Esophagus (tissue), 2 donors: ENCODE measurements at regions not wholly inside any gene's neighbourhood (a gene's known extent, or its start where the extent isn't known, plus 50 kb on each side); places are given as distances from the start of the nearest gene placed in this dataset.
"Not testable (repeated sequence)": the region's sequence is repeated elsewhere in the genome, so short reads cannot be mapped to it uniquely, and the experiment has no call there.

Source experiments
- H3K27ac ChIP-seq, 2 donors: one replicate each; pipeline ENCODE4 v1.5.1; 2013; ENCODE audit warnings: low read depth in 2 of 2, mild to moderate bottlenecking in 2 of 2, inconsistent platforms in 1 of 2, low read length in 1 of 2, moderate library complexity in 1 of 2
- H3K27me3 ChIP-seq, 2 donors: one replicate each; pipeline ENCODE4 v1.6.1; 2013; ENCODE audit warnings: low read length in 2 of 2, control low read depth in 1 of 2, mild to moderate bottlenecking in 1 of 2; ENCODE audit not compliant: insufficient read depth in 2 of 2, control insufficient read depth in 1 of 2
- H3K36me3 ChIP-seq, 2 donors: one replicate each; pipeline ENCODE4 v1.6.1; 2013; ENCODE audit warnings: low read length in 1 of 2; ENCODE audit not compliant: control insufficient read depth in 2 of 2, insufficient read depth in 2 of 2
- H3K4me1 ChIP-seq, 2 donors: one replicate each; pipeline ENCODE4 v1.6.1; 2013; ENCODE audit warnings: low read length in 1 of 2; ENCODE audit not compliant: control insufficient read depth in 2 of 2, insufficient read depth in 2 of 2
- H3K4me3 ChIP-seq, 2 donors: one replicate each; pipeline ENCODE4 v1.5.1; 2013; ENCODE audit warnings: low read length in 2 of 2, mild to moderate bottlenecking in 2 of 2, low read depth in 1 of 2, moderate library complexity in 1 of 2
- H3K9me3 ChIP-seq, 2 donors: one replicate each; pipeline ENCODE4 v1.6.1; 2013; ENCODE audit warnings: mild to moderate bottlenecking in 2 of 2, low read depth in 1 of 2, low read length in 1 of 2, moderate library complexity in 1 of 2; ENCODE audit not compliant: control insufficient read depth in 2 of 2, insufficient read depth in 1 of 2
- WGBS, 2 donors: extraction: QIAGEN DNeasy Blood & Tissue Kit; methylation state at CpG; one replicate each; pipeline ENCODE4 v1.1.7; 2013; 5-methylcytosine and 5-hydroxymethylcytosine counted together
- donor health status: healthy with polysubstance abuse.
- donor health status: Bipolar disorder and iron deficiency.

DNA sequence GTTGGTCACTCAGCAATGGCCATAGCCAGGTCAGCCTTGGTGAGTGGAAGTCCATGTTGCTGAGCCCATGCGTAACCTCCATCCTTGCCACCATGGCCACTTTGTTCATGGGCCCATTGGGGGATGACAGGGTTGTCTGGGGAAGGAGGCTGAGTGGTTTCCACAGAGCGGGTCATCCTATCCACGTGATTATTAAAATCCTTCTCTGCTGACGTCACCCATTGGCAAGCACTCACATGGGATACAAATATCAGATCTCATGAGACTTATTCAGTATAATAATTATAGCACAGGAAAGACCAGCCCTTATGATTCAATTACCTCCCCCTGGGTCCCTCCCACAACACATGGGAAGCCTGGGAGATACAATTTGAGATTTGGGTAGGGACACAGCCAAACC lies 534.8 kb downstream of the DIPK2A start:
- H3K27ac ChIP-seq, H3K4me3 ChIP-seq, H3K9me3 ChIP-seq, H3K36me3 ChIP-seq, H3K4me1 ChIP-seq, H3K27me3 ChIP-seq: not testable (repeated sequence)
- WGBS, 2 donors: 73 to 94% methylated on average over 4 of the region's 4 CpGs

DNA sequence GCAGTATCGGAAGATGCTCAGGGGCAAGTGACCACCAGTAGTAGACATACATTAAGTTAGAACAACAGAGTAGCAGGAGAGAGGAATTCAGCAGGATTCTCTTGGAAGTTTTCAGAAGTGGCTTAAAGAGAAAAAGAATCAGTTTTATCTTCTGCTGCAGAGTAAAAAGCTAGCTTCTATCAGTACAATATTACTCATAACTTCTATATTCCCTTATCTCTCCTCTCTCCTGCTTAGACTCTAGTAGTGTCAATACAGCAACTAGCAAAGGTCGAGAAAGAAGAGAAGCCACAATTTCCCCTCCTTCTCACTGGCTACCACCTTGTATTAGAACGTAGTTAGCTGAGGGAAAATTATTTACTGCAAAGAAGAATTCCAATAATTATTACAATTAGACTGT lies 539.7 kb downstream of the DIPK2A start:
- Histone ChIP-seq H3K36me3 (no peaks in the 10 kb centered on the region), H3K4me1 (no peaks in the 10 kb centered on the region), H3K4me3 (no peak overlapping the region), H3K9me3 (no peaks in the 10 kb centered on the region), H3K27ac (no peak overlapping the region), H3K27me3 (no peaks in the 10 kb centered on the region)
- WGBS, 2 donors: 65 to 75% methylated on average over 3 of the region's 3 CpGs

DNA sequence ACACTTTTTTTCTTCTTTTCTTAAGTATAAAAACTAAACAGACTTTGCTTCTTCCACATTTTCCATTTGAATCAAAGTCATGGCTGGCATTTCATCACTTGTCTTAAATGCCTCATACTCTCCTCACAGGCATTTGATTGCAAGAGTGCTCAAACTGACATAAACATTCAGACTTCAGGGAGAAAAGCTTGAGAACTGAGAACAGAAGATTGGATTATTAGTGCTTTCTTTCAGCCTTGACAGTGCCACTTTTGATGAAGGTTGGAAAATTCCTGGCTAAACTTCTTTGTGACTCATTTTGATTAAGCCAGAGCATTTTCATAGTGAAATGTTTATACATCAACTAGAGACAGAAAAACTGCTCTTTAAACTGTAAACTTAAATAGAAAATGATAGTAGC lies 544.4 kb downstream of the DIPK2A start:
- Histone ChIP-seq H3K4me3 (no peak overlapping the region), H3K4me1 (no peaks in the 10 kb centered on the region), H3K27me3 (no peaks in the 10 kb centered on the region), H3K27ac (no peak overlapping the region), H3K9me3 (no peaks in the 10 kb centered on the region), H3K36me3 (no peaks in the 10 kb centered on the region)

DNA sequence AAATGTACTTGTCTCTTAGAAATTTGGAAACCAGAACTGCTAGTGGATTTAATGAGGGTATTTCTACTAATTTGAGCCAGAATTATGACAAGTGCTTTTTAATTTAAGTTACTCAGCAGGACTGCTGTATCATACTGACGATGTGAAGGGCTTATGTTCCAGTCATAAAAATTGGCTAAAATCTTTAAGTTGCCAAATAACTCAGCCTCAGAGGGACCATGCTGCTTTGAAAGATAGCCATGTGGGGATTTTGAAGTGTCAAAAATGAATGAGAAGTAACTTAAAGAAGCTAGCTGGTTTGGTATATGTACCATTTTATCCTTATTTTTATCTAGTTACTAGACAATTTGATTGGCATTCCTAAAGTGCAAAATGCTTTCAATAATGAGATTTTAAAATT lies 545.0 kb downstream of the DIPK2A start:
- Histone ChIP-seq H3K27ac (no peak overlapping the region), H3K9me3 (no peaks in the 10 kb centered on the region), H3K27me3 (no peaks in the 10 kb centered on the region), H3K4me3 (no peak overlapping the region), H3K36me3 (no peaks in the 10 kb centered on the region), H3K4me1 (no peaks in the 10 kb centered on the region)
- WGBS, 2 donors: 60 to 70% methylated on average over 1 of the region's 1 CpG

DNA sequence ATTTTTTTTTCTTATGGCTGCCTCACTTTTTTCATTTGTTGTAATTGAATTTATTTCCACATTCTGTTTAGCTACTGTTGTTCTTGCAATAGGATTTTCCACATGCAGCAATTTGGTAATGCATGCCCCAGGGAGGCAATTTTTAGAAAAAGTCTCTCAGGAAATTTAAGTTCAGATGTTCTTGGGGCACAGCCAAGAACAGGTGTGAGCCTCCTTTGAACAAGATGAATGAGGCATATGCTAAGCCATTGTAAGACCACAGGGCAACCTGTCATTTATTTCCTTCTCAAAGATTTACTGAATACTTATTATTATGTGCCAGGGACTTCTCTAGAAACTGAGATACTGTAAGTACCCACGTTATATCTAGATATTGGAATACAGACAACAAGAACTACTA lies 549.5 kb downstream of the DIPK2A start:
- Histone ChIP-seq H3K4me1 (peaks cover 0 to 3% of the 10 kb centered on the region in 2 donors), H3K27ac (no peak overlapping the region), H3K36me3 (no peaks in the 10 kb centered on the region), H3K9me3 (no peaks in the 10 kb centered on the region), H3K4me3 (no peak overlapping the region), H3K27me3 (no peaks in the 10 kb centered on the region)
- 27 to 29% methylated on average over 1 of the region's 1 CpG for WGBS, 2 donors

DNA sequence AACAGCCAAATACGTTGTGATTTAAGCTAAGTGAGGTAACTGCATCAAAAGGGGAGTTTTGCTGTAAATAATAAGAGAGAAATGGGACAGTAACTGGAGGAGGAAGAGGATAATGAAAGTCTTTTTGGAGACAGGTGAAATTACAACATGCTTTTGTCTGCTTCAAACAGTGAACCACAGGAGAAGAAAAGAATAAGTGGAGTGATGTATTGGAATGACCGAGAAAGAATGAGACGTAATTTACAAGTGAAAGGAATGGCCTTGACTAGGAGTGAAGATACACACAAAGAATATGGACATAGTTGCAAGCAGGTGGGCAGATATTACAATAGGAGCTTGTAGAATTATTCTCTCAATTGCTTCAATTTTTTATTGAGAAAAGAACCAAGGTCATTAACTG lies 550.8 kb downstream of the DIPK2A start:
- Histone ChIP-seq H3K4me1 (peaks cover 0 to 3% of the 10 kb centered on the region in 2 donors), H3K9me3 (no peaks in the 10 kb centered on the region), H3K27me3 (no peaks in the 10 kb centered on the region), H3K36me3 (no peaks in the 10 kb centered on the region), H3K4me3 (no peak overlapping the region), H3K27ac (no peak overlapping the region)
- 77 to 83% methylated on average over 3 of the region's 3 CpGs for WGBS, 2 donors

DNA sequence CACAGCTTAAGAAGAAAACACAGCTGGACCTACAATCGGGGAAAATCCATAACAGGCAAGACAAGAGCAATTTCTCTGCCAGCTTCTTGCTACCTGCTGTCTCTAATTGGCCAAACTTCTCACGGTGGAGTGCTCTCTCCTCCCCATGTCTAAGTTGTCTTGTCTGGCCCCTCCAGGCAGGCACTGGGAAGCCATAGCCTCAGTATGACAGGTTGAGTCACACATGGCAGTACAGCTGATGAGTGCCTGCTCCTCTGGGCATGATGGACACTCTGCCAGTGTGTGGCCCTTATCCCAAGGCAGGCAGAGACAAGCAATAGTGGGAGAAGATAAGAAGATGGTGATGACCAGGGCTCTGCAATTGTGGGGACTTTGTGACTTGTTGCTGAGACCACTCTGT lies 551.8 kb downstream of the DIPK2A start:
- H3K27ac ChIP-seq: no peak overlapping the region
- WGBS, 2 donors: 50 to 57% methylated on average over 2 of the region's 2 CpGs
- no peaks in the 10 kb centered on the region for H3K9me3 ChIP-seq
- no peak overlapping the region for H3K4me3 ChIP-seq
- no peaks in the 10 kb centered on the region for H3K27me3 ChIP-seq
- H3K36me3 ChIP-seq: no peaks in the 10 kb centered on the region
- H3K4me1 ChIP-seq: peaks cover 0 to 3% of the 10 kb centered on the region in 2 donors

DNA sequence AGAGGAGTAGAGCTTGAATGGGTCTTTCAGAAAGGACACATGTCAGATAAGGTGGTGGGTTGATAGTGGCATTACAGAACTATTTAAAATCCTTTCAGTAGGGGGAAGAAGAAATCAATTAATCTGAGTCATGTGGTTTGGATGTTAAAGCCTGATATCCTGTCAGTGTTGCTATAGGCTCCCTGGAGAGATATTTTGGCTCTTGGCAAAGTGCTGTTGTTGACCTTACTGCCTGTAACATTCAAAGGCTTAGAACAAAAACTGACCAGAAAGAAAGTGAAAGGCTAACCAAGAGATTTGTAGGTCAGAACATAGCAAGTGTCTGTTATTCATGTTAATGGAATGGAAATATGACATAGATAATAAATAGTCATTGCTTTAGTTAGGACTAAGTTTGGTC lies 552.9 kb downstream of the DIPK2A start:
- no peak overlapping the region for H3K27ac ChIP-seq
- H3K36me3 ChIP-seq: no peaks in the 10 kb centered on the region
- H3K27me3 ChIP-seq: no peaks in the 10 kb centered on the region
- H3K4me3 ChIP-seq: no peak overlapping the region
- H3K9me3 ChIP-seq: no peaks in the 10 kb centered on the region
- H3K4me1 ChIP-seq: peaks cover 0 to 3% of the 10 kb centered on the region in 2 donors

DNA sequence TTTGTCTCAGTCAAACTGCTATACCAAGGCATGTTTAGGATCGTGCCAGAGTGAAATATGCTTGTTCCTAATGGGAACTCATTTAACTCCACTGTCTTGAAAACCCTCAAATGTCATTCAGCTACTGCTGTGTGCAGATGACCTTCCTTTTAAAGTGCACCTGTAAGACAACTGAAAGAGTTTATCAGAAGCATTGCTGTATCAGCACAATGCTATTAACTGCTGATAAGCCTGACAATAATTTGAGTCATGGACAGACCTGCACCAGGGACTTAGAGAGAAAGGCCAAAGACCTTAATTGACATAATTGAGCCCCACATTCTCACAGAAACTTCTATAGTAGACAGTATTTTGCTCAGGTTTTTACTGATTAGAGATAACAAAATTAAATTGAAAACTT lies 557.9 kb downstream of the DIPK2A start:
- Histone ChIP-seq H3K27ac (no peak overlapping the region), H3K4me1 (no peaks in the 10 kb centered on the region), H3K36me3 (no peaks in the 10 kb centered on the region), H3K4me3 (no peak overlapping the region), H3K9me3 (no peaks in the 10 kb centered on the region), H3K27me3 (no peaks in the 10 kb centered on the region)
- WGBS, 2 donors: 53 to 80% methylated on average over 1 of the region's 1 CpG

DNA sequence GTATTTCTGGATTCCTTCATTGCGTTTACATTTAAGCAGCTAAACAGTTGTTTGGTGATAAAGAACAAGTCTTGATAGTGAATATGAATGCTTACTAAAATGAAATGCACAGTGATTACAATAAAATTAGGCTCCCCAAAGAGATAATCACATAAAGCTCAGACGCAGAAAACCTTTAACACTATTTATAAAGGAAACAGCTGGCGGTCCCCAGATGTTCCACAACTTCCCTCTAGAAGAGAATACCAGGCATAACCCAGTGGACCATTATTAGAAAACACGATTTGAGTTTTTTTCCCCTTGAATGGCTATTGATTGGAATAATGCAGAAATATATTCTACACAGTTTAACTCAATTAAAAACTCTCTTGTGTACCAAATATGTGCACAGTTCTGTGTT lies 573.2 kb downstream of the DIPK2A start:
- Histone ChIP-seq H3K27ac (no peak overlapping the region), H3K4me1 (no peaks in the 10 kb centered on the region), H3K4me3 (no peak overlapping the region), H3K27me3 (no peaks in the 10 kb centered on the region), H3K36me3 (no peaks in the 10 kb centered on the region), H3K9me3 (no peaks in the 10 kb centered on the region)
- 69 to 81% methylated on average over 4 of the region's 4 CpGs for WGBS, 2 donors
